ENCODE measurements at regions not wholly inside any gene's neighbourhood (a gene's known extent, or its start where the extent isn't known, plus 50 kb on each side); places are given as distances from the start of the nearest gene placed in this dataset.
"Not testable (repeated sequence)": the region's sequence is repeated elsewhere in the genome, so short reads cannot be mapped to it uniquely, and the experiment has no call there.

- Histone ChIP-seq H3K4me3 (no peak overlapping the region), H3K27ac (no peak overlapping the region), H3K36me3 (no peaks in the 10 kb centered on the region), H3K9ac (no peak overlapping the region), H3K4me1 (no peaks in the 10 kb centered on the region), H3K4me2 (no peak overlapping the region), H3K27me3 (no peaks in the 10 kb centered on the region), H3K9me3 (replicated peaks in 1 of 11) (no peaks in the 10 kb centered on the region), H4K20me1 (no peaks in the 10 kb centered on the region)
- TF ChIP-seq Cebpa-rat (IDR thresholded peaks at IDR 0.05): no peak
Measured at GRCh38 chr2:40658941-40659340, 207.1 kb upstream of the SLC8A1 start.

GRCh38 chr2:40665493-40666232 lies 213.8 kb upstream of the SLC8A1 start:
- Histone ChIP-seq H4K20me1 (no peaks in the 10 kb centered on the region), H3K9ac (no peak overlapping the region), H3K27ac (no peak overlapping the region), H3K4me3 (no peak overlapping the region), H3K4me2 (no peak overlapping the region), H3K4me1 (peaks cover 0 to 12% (median 4%) of the 10 kb centered on the region in 10 experiments; a peak in 8 of 20 replicates), H3K9me3 (replicated peaks in 1 of 11) (no peaks in the 10 kb centered on the region), H3K27me3 (no peaks in the 10 kb centered on the region), H3K36me3 (no peaks in the 10 kb centered on the region)
- no peak for TF ChIP-seq Cebpa-rat (IDR thresholded peaks at IDR 0.05)

GRCh38 chr2:40666398-40666797 lies 214.5 kb upstream of the SLC8A1 start:
- H3K9me3 ChIP-seq (replicated peaks in 1 of 11): no peaks in the 10 kb centered on the region
- H3K4me1 ChIP-seq: peaks cover 0 to 12% (median 4%) of the 10 kb centered on the region in 10 experiments; a peak in 8 of 20 replicates
- H3K27me3 ChIP-seq: no peaks in the 10 kb centered on the region
- H3K27ac ChIP-seq: no peak overlapping the region
- H3K36me3 ChIP-seq: no peaks in the 10 kb centered on the region
- H3K9ac ChIP-seq: no peak overlapping the region
- TF ChIP-seq Cebpa-rat (IDR thresholded peaks at IDR 0.05): no peak
- H3K4me2 ChIP-seq: no peak overlapping the region
- H3K4me3 ChIP-seq: no peak overlapping the region
- H4K20me1 ChIP-seq: no peaks in the 10 kb centered on the region

- Histone ChIP-seq H3K27me3 (no peaks in the 10 kb centered on the region), H3K4me2 (peak overlapping the region in 7 of 11 experiments; percentile 25 to 60 (median 39); a peak in 12 of 22 replicates), H4K20me1 (no peaks in the 10 kb centered on the region), H3K27ac (no peak overlapping the region), H3K9ac (no peak overlapping the region), H3K36me3 (no peaks in the 10 kb centered on the region), H3K4me1 (peaks cover 0 to 12% (median 4%) of the 10 kb centered on the region in 10 experiments; a peak in 8 of 20 replicates), H3K4me3 (no peak overlapping the region), H3K9me3 (replicated peaks in 1 of 11) (peaks cover 0 to 12% (median 11%) of the 10 kb centered on the region in 11 experiments; a peak in 17 of 22 replicates)
- TF ChIP-seq Cebpa-rat (IDR thresholded peaks at IDR 0.05): peak; percentile 8 to 79 (median 67); a peak in 14 of 22 replicates
Measured at GRCh38 chr2:40668425-40668824, 216.5 kb upstream of the SLC8A1 start.

- peaks cover 13 to 32% (median 26%) of the 10 kb centered on the region in 11 experiments for H3K9me3 ChIP-seq (replicated peaks in 1 of 11)
- not testable (repeated sequence) for H3K4me3 ChIP-seq, H3K4me2 ChIP-seq, H3K27ac ChIP-seq, H3K4me1 ChIP-seq, H4K20me1 ChIP-seq, H3K27me3 ChIP-seq, H3K9ac ChIP-seq, H3K36me3 ChIP-seq
Measured at GRCh38 chr2:40676134-40676790, 224.4 kb upstream of the SLC8A1 start.

- H3K9ac ChIP-seq: no peak overlapping the region
- H3K4me1 ChIP-seq: no peaks in the 10 kb centered on the region
- no peaks in the 10 kb centered on the region for H4K20me1 ChIP-seq
- H3K4me3 ChIP-seq: no peak overlapping the region
- H3K4me2 ChIP-seq: no peak overlapping the region
- H3K27me3 ChIP-seq: no peaks in the 10 kb centered on the region
- H3K36me3 ChIP-seq: no peaks in the 10 kb centered on the region
- H3K9me3 ChIP-seq (replicated peaks in 1 of 11): peaks cover 13 to 21% (median 16%) of the 10 kb centered on the region in 11 experiments
- TF ChIP-seq Cebpa-rat (IDR thresholded peaks at IDR 0.05): no peak
- no peak overlapping the region for H3K27ac ChIP-seq
Measured at GRCh38 chr2:40680547-40680946, 228.7 kb upstream of the SLC8A1 start.

GRCh38 chr2:40690036-40690435 lies 238.1 kb upstream of the SLC8A1 start:
- Histone ChIP-seq H3K4me3 (no peak overlapping the region), H3K36me3 (no peaks in the 10 kb centered on the region), H4K20me1 (no peaks in the 10 kb centered on the region), H3K27ac (no peak overlapping the region), H3K9ac (no peak overlapping the region), H3K27me3 (no peaks in the 10 kb centered on the region), H3K4me2 (no peak overlapping the region), H3K4me1 (no peaks in the 10 kb centered on the region), H3K9me3 (replicated peaks in 1 of 11) (no peaks in the 10 kb centered on the region)
- no peak for TF ChIP-seq Cebpa-rat (IDR thresholded peaks at IDR 0.05)

- H4K20me1 ChIP-seq: no peaks in the 10 kb centered on the region
- no peak overlapping the region for H3K4me3 ChIP-seq
- H3K4me2 ChIP-seq: no peak overlapping the region
- TF ChIP-seq Cebpa-rat (IDR thresholded peaks at IDR 0.05): no peak
- no peaks in the 10 kb centered on the region for H3K4me1 ChIP-seq
- H3K27me3 ChIP-seq: no peaks in the 10 kb centered on the region
- no peak overlapping the region for H3K9ac ChIP-seq
- H3K9me3 ChIP-seq (replicated peaks in 1 of 11): peaks cover 0 to 3% (median 0%) of the 10 kb centered on the region in 11 experiments; a peak in 2 of 22 replicates
- H3K36me3 ChIP-seq: no peaks in the 10 kb centered on the region
- no peak overlapping the region for H3K27ac ChIP-seq
Measured at GRCh38 chr2:40690525-40690924, 238.6 kb upstream of the SLC8A1 start.

GRCh38 chr2:40700231-40700954 lies 248.5 kb upstream of the SLC8A1 start:
- Histone ChIP-seq H4K20me1 (no peaks in the 10 kb centered on the region), H3K27ac (no peak overlapping the region), H3K9me3 (replicated peaks in 1 of 11) (peaks cover 0 to 5% (median 0%) of the 10 kb centered on the region in 11 experiments; a peak in 2 of 22 replicates), H3K4me2 (no peak overlapping the region), H3K4me3 (no peak overlapping the region), H3K4me1 (no peaks in the 10 kb centered on the region), H3K27me3 (no peaks in the 10 kb centered on the region), H3K36me3 (no peaks in the 10 kb centered on the region), H3K9ac (no peak overlapping the region)
- TF ChIP-seq Cebpa-rat (IDR thresholded peaks at IDR 0.05): no peak

GRCh38 chr2:40712197-40712894 lies 260.5 kb upstream of the SLC8A1 start:
- H3K27ac ChIP-seq; H3K4me2 ChIP-seq; H4K20me1 ChIP-seq; H3K9ac ChIP-seq; H3K4me1 ChIP-seq; H3K27me3 ChIP-seq; H3K9me3 ChIP-seq (replicated peaks in 1 of 11); H3K4me3 ChIP-seq; H3K36me3 ChIP-seq: not testable (repeated sequence)
